DOHH2 (cell line): ENCODE measurements at regions not wholly inside any gene's neighbourhood (a gene's known extent, or its start where the extent isn't known, plus 50 kb on each side); places are given as distances from the start of the nearest gene placed in this dataset.

Experiments used
- H3F3A ChIP-seq: fragments of 200-600 bp; sonication (generic), shearing (Covaris generic); 2 replicates; pipeline ENCODE4 v1.6.0; 2016; ENCODE audit warnings: antibody characterized with exemption, mild to moderate bottlenecking; ENCODE audit not compliant: control insufficient read depth, insufficient read depth
- H3K27ac ChIP-seq: fragments of 200-600 bp; sonication (generic); 2 replicates; pipeline ENCODE4 v1.5.1; 2014; ENCODE audit warnings: low read depth, mild to moderate bottlenecking, low read length, moderate library complexity
- H3K27me3 ChIP-seq: fragments of 200-600 bp; sonication (generic); 2 replicates; pipeline ENCODE4 v1.6.1; 2014; ENCODE audit warnings: mild to moderate bottlenecking, low read length, mixed read lengths; ENCODE audit not compliant: control insufficient read depth
- H3K36me3 ChIP-seq: fragments of 200-600 bp; sonication (generic); 2 replicates; pipeline ENCODE4 v1.6.1; 2014; ENCODE audit warnings: mild to moderate bottlenecking, low read length, moderate library complexity, mixed read lengths; ENCODE audit not compliant: control insufficient read depth
- H3K4me1 ChIP-seq: fragments of 200-600 bp; sonication (generic); 2 replicates; pipeline ENCODE4 v1.6.1; 2014; ENCODE audit warnings: mild to moderate bottlenecking, low read length, mixed read lengths; ENCODE audit not compliant: control insufficient read depth
- H3K4me2 ChIP-seq: fragments of 200-600 bp; sonication (generic); 2 replicates; pipeline ENCODE4 v1.6.0; 2014; ENCODE audit warnings: mild to moderate bottlenecking, low read length, moderate library complexity
- H3K4me3 ChIP-seq: fragments of 200-600 bp; sonication (generic); 2 replicates; pipeline ENCODE4 v1.5.1; 2014; ENCODE audit warnings: mild to moderate bottlenecking, low read length, mixed read lengths
- H3K79me2 ChIP-seq: fragments of 200-600 bp; sonication (generic); 2 replicates; pipeline ENCODE4 v1.6.1; 2014; ENCODE audit warnings: mild to moderate bottlenecking, low read length, mixed read lengths; ENCODE audit not compliant: control insufficient read depth
- H3K9me2 ChIP-seq: fragments of 200-600 bp; sonication (generic); replicated peaks from 2 replicates; pipeline ENCODE4 v1.6.1; 2014; ENCODE audit warnings: mild to moderate bottlenecking, low read length, mixed read lengths; ENCODE audit not compliant: control insufficient read depth
- H3K9me3 ChIP-seq: fragments of 200-600 bp; sonication (generic); 2 replicates; pipeline ENCODE4 v1.6.1; 2014; ENCODE audit warnings: antibody characterized with exemption, low read length, mixed read lengths; ENCODE audit not compliant: control insufficient read depth, insufficient read depth
- H4K20me1 ChIP-seq: fragments of 200-600 bp; sonication (generic); 2 replicates; pipeline ENCODE4 v1.6.0; 2014; ENCODE audit warnings: low read depth, mild to moderate bottlenecking, antibody characterized with exemption, low read length, moderate library complexity; ENCODE audit not compliant: control insufficient read depth, insufficient read depth
- CTCF ChIP-seq: fragments of 200-600 bp; sonication (generic); IDR thresholded peaks from one replicate; pipeline ENCODE4 v1.5.1; 2014; ENCODE audit warnings: antibody characterized with exemption, mild to moderate bottlenecking, low read depth, low read length; ENCODE audit not compliant: poor library complexity, severe bottlenecking
- EZH2phosphoT487 ChIP-seq: fragments of 200-600 bp; sonication (generic); IDR thresholded peaks from 2 replicates; pipeline ENCODE4 v1.6.1; 2017; ENCODE audit warnings: borderline replicate concordance, mild to moderate bottlenecking, antibody characterized with exemption, low read length, moderate library complexity, mixed read lengths

GRCh38 chr20:22794200-22794599, 209.8 kb upstream of the FOXA2 start:
- no peak overlapping the region for H3K4me2 ChIP-seq
- no peaks in the 10 kb centered on the region for H3K9me3 ChIP-seq
- TF ChIP-seq EZH2phosphoT487 = no peak
- H3K27ac ChIP-seq = no peak overlapping the region
- H3K9me2 ChIP-seq = no peaks in the 10 kb centered on the region; the same call in 1 of the 2 replicates
- no peaks in the 10 kb centered on the region for H3F3A ChIP-seq
- no peaks in the 10 kb centered on the region for H3K27me3 ChIP-seq
- H3K4me1 ChIP-seq = no peaks in the 10 kb centered on the region
- no peaks in the 10 kb centered on the region for H3K36me3 ChIP-seq
- no peaks in the 10 kb centered on the region for H3K79me2 ChIP-seq
- no peak overlapping the region for H3K4me3 ChIP-seq
- no peaks in the 10 kb centered on the region for H4K20me1 ChIP-seq

GRCh38 chr20:22795433-22795832, 211.1 kb upstream of the FOXA2 start:
- no peaks in the 10 kb centered on the region for H3K79me2 ChIP-seq
- no peaks in the 10 kb centered on the region for H3F3A ChIP-seq
- H3K4me3 ChIP-seq = no peak overlapping the region
- no peaks in the 10 kb centered on the region for H3K4me1 ChIP-seq
- H3K36me3 ChIP-seq = no peaks in the 10 kb centered on the region
- no peaks in the 10 kb centered on the region for H3K9me2 ChIP-seq
- no peak for TF ChIP-seq CTCF
- no peak for TF ChIP-seq EZH2phosphoT487
- H3K27me3 ChIP-seq = no peaks in the 10 kb centered on the region
- H3K9me3 ChIP-seq = no peaks in the 10 kb centered on the region
- H3K4me2 ChIP-seq = no peak overlapping the region
- no peak overlapping the region for H3K27ac ChIP-seq
- no peaks in the 10 kb centered on the region for H4K20me1 ChIP-seq

- Histone ChIP-seq H3K4me1 (no peaks in the 10 kb centered on the region), H3K9me2 (no peaks in the 10 kb centered on the region), H3K9me3 (no peaks in the 10 kb centered on the region), H3K27me3 (no peaks in the 10 kb centered on the region), H4K20me1 (no peaks in the 10 kb centered on the region), H3K27ac (no peak overlapping the region), H3F3A (no peaks in the 10 kb centered on the region), H3K4me2 (no peak overlapping the region), H3K4me3 (no peak overlapping the region), H3K79me2 (no peaks in the 10 kb centered on the region), H3K36me3 (no peaks in the 10 kb centered on the region)
- TF ChIP-seq EZH2phosphoT487 = no peak
- TF ChIP-seq CTCF = no peak
Measured at GRCh38 chr20:22795871-22796270, 211.5 kb upstream of the FOXA2 start.

GRCh38 chr20:22796469-22797077, 212.2 kb upstream of the FOXA2 start:
- no peaks in the 10 kb centered on the region for H3K79me2 ChIP-seq
- H3K9me2 ChIP-seq = no peaks in the 10 kb centered on the region
- no peaks in the 10 kb centered on the region for H3F3A ChIP-seq
- H4K20me1 ChIP-seq = no peaks in the 10 kb centered on the region
- H3K27me3 ChIP-seq = no peaks in the 10 kb centered on the region
- no peaks in the 10 kb centered on the region for H3K36me3 ChIP-seq
- no peaks in the 10 kb centered on the region for H3K4me1 ChIP-seq
- no peaks in the 10 kb centered on the region for H3K9me3 ChIP-seq
- no peak overlapping the region for H3K4me3 ChIP-seq
- no peak overlapping the region for H3K27ac ChIP-seq
- no peak for TF ChIP-seq CTCF
- no peak for TF ChIP-seq EZH2phosphoT487
- no peak overlapping the region for H3K4me2 ChIP-seq
